NCI-H2081 treated with DMSO at 0.1 percent for 48 hours (cell line): ENCODE measurements at regions not wholly inside any gene's neighbourhood (a gene's known extent, or its start where the extent isn't known, plus 50 kb on each side); places are given as distances from the start of the nearest gene placed in this dataset.
"Not testable (repeated sequence)": the region's sequence is repeated elsewhere in the genome, so short reads cannot be mapped to it uniquely, and the experiment has no call there.

Source experiments
- DNase-seq: peaks from one replicate; lab custom pipeline; 2025; lab: John Stamatoyannopoulos, UW

DNA sequence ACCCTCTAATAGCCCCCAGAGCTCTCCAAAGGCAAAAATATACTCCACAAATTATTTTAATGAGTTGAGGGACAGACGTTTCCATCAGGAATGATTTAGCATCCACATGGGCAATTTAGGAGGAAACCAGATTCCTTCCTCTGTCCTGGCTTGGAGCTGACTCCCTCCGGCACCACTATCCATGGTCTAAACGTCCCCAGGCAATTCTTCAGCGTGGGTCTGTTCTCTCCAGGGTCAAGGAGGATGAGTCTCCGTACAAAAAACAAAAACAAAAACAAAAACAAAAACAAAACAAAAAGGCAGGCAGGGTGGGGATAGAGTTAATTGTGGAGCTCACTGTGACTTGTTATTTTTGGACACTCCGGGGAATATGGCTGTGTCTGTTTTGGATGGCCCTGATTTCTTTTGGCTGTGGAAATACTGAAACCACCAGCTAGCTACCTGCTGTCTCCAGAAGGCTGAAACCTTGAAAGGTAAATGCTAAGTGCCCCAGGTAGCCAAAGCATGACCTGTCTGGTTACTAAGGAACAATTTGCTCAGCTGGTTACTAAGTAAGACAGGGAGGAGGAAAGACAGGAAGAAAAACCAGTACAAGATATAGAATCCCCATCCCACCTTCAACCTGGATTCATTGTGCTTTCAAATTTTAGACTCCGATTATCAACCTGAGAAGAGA lies 419.1 kb upstream of the LCORL start:
- DNase-seq = peak; percentile 68

DNA sequence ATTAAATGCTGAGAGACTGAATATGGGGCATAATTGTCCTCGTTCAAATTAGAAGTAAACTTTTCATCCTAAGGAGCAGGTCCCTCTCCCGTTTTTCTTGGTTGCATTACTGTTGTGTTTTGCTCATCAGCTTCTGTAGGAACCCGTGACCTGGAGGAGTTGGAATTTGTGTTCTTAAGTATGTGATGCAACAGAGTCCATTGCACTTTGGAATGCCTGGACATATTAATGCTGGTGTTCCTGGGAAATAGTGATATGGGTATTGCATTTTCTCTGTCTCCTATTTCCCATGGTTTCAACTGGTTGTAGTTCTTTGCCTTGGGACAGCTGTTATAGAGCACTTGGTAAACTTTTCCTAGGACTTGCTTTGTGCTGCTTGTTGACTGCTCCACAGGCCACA lies 417.8 kb upstream of the LCORL start:
- DNase-seq = no peak

GRCh38 chr4:18435781-18436180 lies 414.2 kb upstream of the LCORL start:
- DNase-seq = no peak

DNA sequence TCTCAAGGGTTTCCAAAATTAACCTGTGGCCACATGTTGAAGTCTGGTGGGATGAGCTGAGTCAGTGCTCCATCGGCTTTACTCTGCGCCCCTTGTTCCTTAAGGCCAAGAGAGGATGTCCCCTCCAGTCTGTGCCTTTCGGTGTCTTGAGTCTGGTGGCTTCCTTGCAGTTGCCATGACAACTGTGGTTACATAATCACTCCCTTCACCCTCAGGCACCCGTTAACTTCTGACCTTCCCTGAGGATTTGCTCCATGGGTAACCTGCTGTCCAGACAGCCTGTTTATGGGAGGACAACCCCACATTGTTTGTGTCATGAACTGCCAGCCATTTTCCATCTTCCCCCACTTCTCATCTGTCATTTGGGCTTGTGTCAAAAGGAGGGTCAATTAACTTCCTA lies 401.1 kb upstream of the LCORL start:
- DNase-seq = no peak

GRCh38 chr4:18421519-18421918 lies 400.0 kb upstream of the LCORL start:
- DNase-seq = no peak

DNA sequence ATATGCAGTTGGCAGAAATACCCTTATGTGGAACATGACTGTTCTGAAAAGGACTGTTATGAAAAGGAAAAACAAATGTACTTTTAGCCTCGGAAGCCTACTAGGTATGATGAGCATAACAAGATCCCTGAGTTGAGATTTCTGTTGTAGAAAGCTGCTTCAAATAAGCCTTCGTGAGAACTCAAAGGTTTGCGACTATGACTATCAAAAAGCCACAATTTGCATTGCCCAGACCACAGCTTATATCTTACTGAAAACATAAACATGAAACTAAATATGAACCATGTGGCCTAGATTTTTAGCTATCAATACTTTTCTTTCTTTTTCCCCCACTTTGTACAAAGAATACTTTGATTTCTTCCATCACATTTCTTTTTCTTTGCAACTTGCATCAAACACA lies 398.2 kb upstream of the LCORL start:
- no peak for DNase-seq

DNA sequence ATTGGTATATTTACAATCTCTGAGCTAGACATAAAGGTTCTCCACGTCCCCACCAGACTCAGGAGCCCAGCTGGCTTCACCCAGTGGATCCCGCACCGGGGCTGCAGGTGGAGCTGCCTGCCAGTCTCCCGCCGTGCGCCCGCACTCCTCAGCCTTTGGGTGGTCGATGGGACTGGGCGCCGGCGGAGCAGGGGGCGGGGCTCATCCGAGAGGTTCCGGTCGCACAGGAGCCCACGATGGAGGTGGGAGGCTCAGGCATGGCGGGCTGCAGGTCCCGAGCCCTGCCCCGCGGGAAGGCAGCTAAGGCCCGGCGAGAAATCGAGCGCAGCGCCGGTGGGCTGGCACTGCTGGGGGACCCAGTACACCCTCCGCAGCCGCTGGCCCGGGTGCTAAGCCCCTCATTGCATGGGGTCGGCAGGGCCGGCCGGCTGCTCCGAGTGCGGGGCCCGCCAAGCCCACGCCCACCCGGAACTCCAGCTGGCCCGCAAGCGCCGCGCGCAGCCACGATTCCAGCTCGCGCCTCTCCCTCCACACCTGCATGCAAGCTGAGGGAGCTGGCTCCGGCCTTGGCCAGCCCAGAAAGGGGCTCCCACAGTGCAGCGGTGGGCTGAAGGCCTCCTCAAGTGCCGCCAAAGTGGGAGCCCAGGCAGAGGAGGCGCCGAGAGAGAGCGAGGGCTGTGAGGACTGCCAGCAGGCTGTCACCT lies 396.8 kb upstream of the LCORL start:
- not testable (repeated sequence) for DNase-seq

DNA sequence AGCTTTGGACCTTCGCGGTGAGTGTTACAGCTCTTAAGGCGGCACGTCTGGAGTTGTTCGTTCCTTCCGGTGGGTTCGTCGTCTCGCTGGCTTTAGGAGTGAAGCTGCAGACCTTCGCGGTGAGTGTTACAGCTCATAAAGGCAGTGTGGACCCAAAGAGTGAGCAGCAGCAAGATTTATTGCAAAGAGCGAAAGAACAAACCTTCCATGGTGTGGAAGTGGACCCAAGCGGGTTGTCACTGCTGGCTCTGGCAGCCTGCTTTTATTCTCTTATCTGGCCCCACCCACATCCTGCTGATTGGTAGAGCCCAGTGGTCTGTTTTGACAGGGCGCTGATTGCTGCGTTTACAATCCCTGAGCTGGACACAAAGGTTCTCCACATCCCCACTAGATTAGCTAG lies 396.1 kb upstream of the LCORL start:
- DNase-seq = not testable (repeated sequence)

DNA sequence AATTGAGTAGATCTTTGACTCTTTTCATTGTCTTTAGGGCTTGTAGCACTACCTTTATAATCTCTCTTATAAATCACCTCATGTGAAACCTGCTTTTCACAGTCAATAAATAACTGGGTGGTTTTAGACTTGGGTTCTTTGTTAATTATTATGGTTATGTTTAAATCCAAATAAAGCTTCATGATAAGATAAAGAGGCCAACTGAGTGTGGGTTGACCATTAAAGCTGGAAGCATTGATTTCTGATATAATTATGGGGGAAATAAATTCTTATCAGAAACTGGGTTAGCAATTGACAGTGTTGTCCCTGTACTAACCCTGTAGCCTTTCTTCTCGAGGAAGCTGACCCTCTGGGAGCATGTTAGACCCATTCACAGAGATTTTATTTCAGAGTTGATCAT lies 384.7 kb upstream of the LCORL start:
- no peak for DNase-seq

DNA sequence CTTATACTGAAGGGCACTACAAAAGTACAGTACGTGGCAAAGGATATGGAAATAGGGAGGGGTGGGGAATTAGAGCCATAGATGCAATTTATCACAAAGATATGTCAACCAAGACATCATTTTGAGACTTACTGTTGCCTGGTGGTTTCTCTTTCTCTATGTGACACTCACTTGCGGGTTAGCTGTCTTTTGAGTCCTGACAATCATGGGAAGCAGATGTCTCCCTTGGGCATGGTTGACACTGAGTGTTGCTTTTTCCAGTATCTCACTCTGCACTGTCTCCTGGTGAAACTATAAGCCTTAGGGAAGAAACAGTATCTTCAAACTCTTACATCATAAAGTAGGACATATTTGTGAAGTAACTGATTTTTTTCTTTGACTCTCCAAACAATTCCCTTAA lies 383.5 kb upstream of the LCORL start:
- no peak for DNase-seq

DNA sequence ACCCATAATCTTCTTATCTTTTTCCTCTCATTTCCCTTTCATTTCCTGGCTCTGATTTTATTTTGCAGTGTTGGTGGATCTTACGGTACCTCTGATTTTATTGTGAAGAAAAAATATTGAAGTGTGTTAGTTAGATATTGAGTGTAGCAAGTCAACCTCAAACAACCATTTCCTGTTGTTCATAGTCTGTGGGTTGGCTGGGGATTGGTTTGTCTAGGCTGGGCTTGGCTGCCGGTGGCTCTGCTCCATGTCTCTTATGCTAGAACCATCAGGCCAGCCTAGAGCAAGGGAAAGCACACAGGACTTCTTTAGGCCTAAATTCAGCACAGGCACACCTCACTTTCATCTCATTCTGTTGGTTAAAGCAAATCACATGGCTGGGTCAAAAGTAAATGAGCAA lies 383.1 kb upstream of the LCORL start:
- DNase-seq = no peak

DNA sequence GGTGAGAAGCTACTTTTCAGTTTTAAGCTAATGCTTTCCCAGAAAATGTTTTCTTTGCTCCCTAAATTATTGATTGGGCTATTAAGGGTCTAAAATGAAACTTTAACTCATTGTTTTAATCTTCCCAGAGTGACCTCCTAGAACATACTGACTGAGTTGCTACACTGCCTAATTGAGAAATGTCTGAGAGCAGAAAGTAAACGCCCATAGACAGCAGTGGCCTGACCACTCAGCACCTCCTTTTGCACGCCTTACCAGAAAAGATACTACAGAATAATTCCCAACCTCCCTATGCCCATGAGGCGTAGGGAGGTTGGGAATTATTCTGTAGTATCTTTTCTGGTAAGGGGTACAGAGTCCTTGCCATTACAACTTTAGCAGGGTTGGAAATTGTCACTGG lies 381.8 kb upstream of the LCORL start:
- DNase-seq = no peak

DNA sequence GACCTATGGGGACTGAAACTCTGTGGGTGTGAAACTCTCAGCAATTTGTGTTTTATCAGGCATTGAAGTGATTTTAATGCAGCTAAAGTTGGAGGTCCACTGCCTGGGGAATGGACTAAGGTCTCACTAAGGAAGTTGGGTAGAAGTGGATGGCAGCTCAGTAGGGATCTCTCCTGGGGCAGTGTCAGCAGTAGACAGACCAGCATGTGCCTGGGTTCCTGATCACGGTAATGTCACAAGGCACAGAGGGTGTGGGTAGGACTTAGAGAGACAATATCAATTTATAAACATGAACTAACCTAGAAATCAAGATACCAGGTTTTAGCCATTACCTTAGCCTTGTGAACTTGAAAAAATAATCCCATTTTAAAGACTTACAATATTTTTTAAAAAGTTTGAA lies 380.3 kb upstream of the LCORL start:
- DNase-seq = no peak

GRCh38 chr4:18401425-18401824 lies 379.9 kb upstream of the LCORL start:
- DNase-seq = no peak

- DNase-seq = no peak
Observed at GRCh38 chr4:18398661-18399060, 377.1 kb upstream of the LCORL start.

- no peak for DNase-seq
Observed at GRCh38 chr4:18397681-18398390, 376.3 kb upstream of the LCORL start.

DNA sequence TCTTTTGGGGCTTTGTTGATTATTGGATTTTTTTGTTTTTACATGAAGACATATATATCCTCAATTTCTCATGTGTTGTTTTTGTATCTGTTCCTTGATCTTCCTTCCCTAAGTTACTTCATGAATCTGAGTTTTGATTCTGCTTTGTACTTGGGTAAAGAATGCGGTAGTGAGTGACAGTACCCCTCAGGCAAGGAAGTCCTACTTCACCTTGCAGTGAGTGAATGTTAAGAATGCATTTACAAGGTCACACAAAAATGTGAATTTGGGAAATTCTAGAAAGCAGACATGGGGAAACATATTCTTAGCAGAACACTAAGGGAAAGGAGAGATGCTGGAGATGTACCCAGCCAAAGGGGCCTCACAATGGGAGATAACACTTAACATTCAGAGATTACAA lies 373.1 kb upstream of the LCORL start:
- no peak for DNase-seq

DNA sequence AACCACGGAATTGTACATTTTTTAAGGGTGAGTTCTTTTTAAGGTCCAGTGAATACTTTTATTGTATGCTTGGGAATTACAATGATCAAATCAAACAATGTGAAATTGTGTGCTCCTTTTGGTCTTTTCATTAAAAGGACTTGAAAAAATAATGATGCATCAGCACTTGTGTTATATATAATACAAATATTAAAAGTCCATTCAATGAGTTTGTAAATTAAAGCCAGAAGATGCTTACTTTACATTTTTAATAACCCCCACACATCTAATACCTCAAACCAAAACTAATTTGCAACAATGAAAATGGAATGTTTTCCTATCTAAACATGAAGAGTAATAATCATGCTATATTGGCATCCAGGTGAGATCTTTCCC lies 369.8 kb upstream of the LCORL start:
- DNase-seq = no peak

- no peak for DNase-seq
Observed at GRCh38 chr4:18390655-18391353, 369.2 kb upstream of the LCORL start.

DNA sequence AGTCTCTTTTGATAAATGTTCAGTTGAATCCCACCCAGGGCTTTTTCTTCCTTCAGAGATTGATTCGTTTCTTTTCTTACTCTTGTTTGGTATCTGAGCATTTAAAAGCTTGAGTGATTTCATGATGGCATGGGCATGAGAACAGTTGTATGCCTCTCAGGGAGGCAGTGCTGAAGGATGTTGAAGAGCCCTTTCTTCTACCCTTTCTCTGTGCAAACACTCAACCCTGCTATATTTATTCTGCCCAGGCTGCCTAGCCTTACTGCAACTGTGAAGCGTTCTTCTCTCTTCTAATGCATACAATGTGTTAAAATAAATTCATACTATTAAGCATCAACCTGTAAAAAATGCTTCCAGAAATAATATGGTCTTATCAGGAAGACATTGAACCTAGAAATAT lies 367.6 kb upstream of the LCORL start:
- DNase-seq = no peak

GRCh38 chr4:18388039-18388438 lies 366.5 kb upstream of the LCORL start:
- no peak for DNase-seq

- no peak for DNase-seq
Observed at GRCh38 chr4:18381186-18381585, 359.6 kb upstream of the LCORL start.

GRCh38 chr4:18369561-18369960 lies 348.0 kb upstream of the LCORL start:
- no peak for DNase-seq
